Stimulated activated CD4-positive, alpha-beta T cell treated with anti-CD3 and anti-CD28 coated beads, Interleukin-2, amount 100 ng/mL, for 24 hours (primary cell): ENCODE measurements at regions not wholly inside any gene's neighbourhood (a gene's known extent, or its start where the extent isn't known, plus 50 kb on each side); places are given as distances from the start of the nearest gene placed in this dataset.

ENCODE experiments used
- DNase-seq, 2 donors: peaks; one replicate each; pipeline ENCODE4 v3.0.0-alpha.2; 2020

- DNase-seq, result no peak
Measured at GRCh38 chr5:27682600-27682999, 644.2 kb upstream of the CDH9 start.

DNA sequence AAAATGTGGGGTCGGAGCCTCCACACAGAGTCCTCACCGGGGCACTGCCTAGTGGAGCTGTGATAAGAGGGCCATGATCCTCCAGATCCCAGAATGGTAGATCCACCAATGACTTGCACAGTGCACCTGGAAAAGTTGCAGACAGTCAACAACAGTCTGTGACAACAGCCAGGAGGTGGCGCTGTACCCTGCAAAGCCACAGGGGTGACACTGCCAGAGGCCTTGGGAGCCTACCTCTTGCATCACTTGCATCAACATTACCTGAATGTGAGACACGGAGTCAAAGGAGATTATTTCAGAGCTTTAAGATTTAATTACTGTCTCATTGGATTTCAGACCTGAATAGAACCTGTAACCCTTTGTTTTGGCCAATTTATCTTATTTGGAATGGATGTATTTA, 614.1 kb upstream of the CDH9 start:
- DNase-seq, result no peak

- DNase-seq, result no peak
Measured at GRCh38 chr5:27639005-27639612, 600.7 kb upstream of the CDH9 start.

- no peak for DNase-seq
Measured at GRCh38 chr5:27619982-27620381, 581.6 kb upstream of the CDH9 start.

- no peak for DNase-seq
Measured at GRCh38 chr5:27612161-27612560, 573.8 kb upstream of the CDH9 start.

- no peak for DNase-seq
Measured at GRCh38 chr5:27608992-27609391, 570.6 kb upstream of the CDH9 start.

- no peak for DNase-seq
Measured at GRCh38 chr5:27598576-27598975, 560.2 kb upstream of the CDH9 start.

GRCh38 chr5:27594141-27594540, 555.8 kb upstream of the CDH9 start:
- DNase-seq, result no peak

- DNase-seq, result no peak
Measured at GRCh38 chr5:27592231-27592630, 553.8 kb upstream of the CDH9 start.

DNA sequence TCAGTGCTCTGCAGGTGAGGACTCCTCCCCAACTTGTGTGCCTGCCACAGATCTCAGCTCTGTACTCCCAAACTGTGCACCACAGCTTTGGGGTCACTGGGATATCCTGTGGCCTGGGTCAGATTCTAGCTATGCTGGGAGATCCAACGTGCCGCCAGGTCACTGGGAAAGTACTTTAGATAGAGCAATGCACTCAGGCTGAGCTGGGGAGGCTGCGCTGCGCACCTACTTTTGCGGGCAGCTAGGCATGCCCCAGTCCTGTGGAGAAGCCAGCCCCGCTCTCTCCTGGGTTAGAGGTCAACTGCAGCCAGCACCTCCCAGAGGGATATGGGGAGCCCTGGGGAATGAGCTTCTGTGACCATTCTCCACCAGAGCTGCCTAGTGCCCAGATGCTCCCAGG, 552.1 kb upstream of the CDH9 start:
- DNase-seq, result no peak

GRCh38 chr5:27578279-27578678, 539.9 kb upstream of the CDH9 start:
- no peak for DNase-seq

GRCh38 chr5:27571681-27572080, 533.3 kb upstream of the CDH9 start:
- no peak for DNase-seq

DNA sequence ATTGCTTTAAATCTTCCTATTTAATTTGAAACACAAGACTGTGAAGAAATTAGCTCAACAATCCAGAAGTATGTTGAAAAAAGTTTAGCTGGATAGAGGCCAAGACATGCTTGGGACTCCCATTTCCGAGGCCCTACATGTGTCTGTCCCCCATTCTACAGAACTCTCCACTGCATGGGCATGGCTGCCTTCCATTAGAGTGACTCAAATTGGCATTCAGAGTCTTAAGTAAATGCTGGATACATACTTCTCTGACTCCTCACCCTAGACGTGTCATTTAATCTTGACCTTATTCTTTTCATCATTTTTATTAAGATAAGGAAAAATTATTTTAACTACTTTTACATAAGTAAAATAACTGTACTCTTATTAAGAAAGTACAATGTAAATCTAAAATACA, 530.4 kb upstream of the CDH9 start:
- no peak for DNase-seq

DNA sequence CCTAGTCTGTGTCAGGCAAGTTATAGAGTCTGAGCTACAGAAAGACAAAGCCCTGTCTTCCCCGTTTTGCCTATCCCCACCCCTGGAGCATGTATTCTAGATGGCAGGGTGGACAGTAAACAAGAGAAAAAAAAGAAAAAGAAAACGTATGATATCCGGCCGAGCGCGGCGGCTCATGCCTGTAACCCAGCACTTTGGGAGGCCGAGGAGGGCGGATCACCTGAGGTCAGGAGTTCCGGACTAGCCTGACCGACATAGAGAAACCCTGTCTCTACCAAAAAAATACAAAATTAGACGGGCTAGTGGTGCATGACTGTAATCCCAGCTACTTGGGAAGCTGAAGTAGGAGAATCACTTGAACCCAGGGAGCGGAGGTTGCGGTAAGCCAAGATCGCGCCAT, 523.0 kb upstream of the CDH9 start:
- no peak for DNase-seq

DNA sequence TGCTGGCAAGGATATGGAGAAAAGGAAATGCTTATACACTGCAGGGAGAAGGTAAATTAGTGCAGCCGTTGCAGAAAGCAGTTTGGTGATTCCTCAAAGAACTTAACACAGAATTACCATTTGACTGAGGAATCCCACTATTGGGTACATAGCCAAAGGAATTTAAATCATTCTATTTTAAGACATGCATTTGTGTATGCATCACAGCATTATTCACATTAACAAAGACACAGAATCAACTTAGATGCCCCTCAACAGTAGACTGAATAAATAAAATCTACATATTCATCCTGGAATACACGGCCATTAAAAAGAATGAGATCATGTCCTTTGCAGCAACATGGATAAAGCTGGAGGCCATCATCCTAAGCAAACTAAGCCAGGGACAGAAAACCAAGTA, 510.1 kb upstream of the CDH9 start:
- no peak for DNase-seq

- no peak for DNase-seq
Measured at GRCh38 chr5:27535031-27535557, 496.7 kb upstream of the CDH9 start.

DNA sequence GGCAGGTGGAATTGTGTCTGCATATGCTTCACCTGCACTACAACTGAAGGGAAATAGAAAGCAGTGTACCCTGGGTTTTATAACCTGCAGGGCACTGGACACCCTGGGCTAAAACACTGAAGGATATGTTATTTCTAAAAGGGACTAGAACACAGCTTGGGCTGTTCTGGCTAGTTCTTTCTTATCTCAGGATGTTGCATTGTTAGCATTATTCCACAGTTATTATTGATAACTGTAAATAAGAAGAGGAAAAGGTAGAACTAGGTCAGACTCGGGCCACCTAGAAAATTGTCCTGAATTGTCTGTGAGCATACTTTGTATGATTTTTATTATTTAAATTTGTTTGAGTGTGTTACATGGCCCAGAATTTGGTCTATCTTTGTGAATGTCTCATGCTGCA, 493.9 kb upstream of the CDH9 start:
- DNase-seq, result no peak

- DNase-seq, result no peak
Measured at GRCh38 chr5:27524515-27524914, 486.1 kb upstream of the CDH9 start.

GRCh38 chr5:27523629-27524028, 485.2 kb upstream of the CDH9 start:
- no peak for DNase-seq

GRCh38 chr5:27516437-27516836, 478.1 kb upstream of the CDH9 start:
- DNase-seq, result no peak

DNA sequence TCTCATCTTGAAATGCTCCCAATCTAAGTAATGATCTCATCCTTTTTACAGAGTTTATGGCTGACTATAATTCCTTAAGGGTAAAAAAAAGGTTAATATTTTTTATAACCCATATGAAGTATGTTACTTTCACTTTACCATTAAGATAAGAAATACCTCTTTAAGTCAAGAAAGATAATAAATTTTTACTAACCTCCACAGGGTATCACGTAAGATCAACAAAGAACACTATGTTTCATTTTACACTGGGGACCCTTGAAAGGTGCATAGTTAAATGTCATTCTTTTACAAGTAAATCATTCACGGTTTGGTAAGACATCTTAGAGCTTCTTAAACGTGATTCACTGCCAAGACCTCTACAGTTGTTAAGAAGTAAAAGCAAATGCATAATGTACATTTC, 472.7 kb upstream of the CDH9 start:
- DNase-seq, result no peak

DNA sequence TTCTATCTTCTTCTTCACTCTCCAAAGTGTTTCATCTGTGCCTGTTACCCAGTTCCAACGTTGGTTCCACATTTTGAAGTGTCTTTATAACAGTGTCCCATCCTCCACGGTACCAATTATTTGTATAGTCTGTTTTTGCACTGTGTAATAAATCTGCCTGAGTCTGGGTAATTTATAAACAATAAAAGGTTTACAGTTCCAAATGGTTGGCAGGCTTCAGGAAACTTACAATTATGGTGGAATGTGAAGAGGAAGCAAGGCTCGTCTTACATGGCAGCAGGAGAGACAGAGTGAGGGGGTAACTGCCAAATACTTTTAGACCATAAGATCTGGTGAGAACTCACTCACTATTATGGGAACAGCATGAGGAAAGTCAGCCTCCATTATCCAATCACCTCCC, 465.4 kb upstream of the CDH9 start:
- DNase-seq, result no peak

- DNase-seq, result no peak
Measured at GRCh38 chr5:27502236-27502635, 463.9 kb upstream of the CDH9 start.

- no peak for DNase-seq
Measured at GRCh38 chr5:27497491-27497890, 459.1 kb upstream of the CDH9 start.

- no peak for DNase-seq
Measured at GRCh38 chr5:27494887-27495286, 456.5 kb upstream of the CDH9 start.
